DND-41 (cell line): ENCODE measurements at regions not wholly inside any gene's neighbourhood (a gene's known extent, or its start where the extent isn't known, plus 50 kb on each side); places are given as distances from the start of the nearest gene placed in this dataset.

ENCODE experiments used
- ATAC-seq: fragments of 200-7000 bp; cut with Tn5 transposase; 3 replicates; pipeline ENCODE4 v1.9.1; 2021; ENCODE audit warnings: low read depth; ENCODE audit not compliant: insufficient read depth
- DNase-seq: peaks from one replicate; pipeline ENCODE4 v3.0.0-alpha.2; 2020
- H2AFZ ChIP-seq: 2 replicates; pipeline ENCODE4 v1.6.0; 2012; ENCODE audit warnings: low read depth, low read length
- H3K27ac ChIP-seq: 2 replicates; pipeline ENCODE4 v1.5.1; 2012; ENCODE audit warnings: low read length, inconsistent platforms
- H3K27me3 ChIP-seq: fragments of 200-600 bp; sonication (generic); 2 replicates; pipeline ENCODE4 v1.6.0; 2012; ENCODE audit warnings: low read length, mild to moderate bottlenecking, inconsistent platforms; ENCODE audit not compliant: insufficient read depth, poor library complexity
- H3K36me3 ChIP-seq: 2 replicates; pipeline ENCODE4 v1.5.1; 2012; ENCODE audit warnings: low read length, inconsistent platforms; ENCODE audit not compliant: insufficient read depth
- H3K4me1 ChIP-seq: 2 replicates; pipeline ENCODE4 v1.5.1; 2012; ENCODE audit warnings: mild to moderate bottlenecking, low read length; ENCODE audit not compliant: insufficient read depth
- H3K4me2 ChIP-seq: 2 replicates; pipeline ENCODE4 v1.6.0; 2012; ENCODE audit warnings: mild to moderate bottlenecking, moderate library complexity, low read length, inconsistent platforms; ENCODE audit not compliant: insufficient read depth
- H3K4me3 ChIP-seq, 2 experiments: fragments of 200-600 bp in 1 of 2; shearing (Covaris generic) in 1 of 2; 2 replicates each; pipeline ENCODE4 v1.5.1; 2012 to 2016; ENCODE audit warnings: inconsistent platforms in 2 of 2, low read length in 2 of 2, mild to moderate bottlenecking in 2 of 2, low read depth in 1 of 2, moderate library complexity in 1 of 2
- H3K79me2 ChIP-seq: 2 replicates; pipeline ENCODE4 v1.6.0; 2012; ENCODE audit warnings: low read length, inconsistent platforms; ENCODE audit not compliant: insufficient read depth
- H3K9ac ChIP-seq: 2 replicates; pipeline ENCODE4 v1.6.0; 2012; ENCODE audit warnings: low read depth, mild to moderate bottlenecking, inconsistent platforms, low read length, moderate library complexity
- H3K9me3 ChIP-seq: 2 replicates; pipeline ENCODE4 v1.5.1; 2012; ENCODE audit warnings: low read length, moderate library complexity, mild to moderate bottlenecking, inconsistent platforms; ENCODE audit not compliant: insufficient read depth, severe bottlenecking
- H4K20me1 ChIP-seq: 2 replicates; pipeline ENCODE4 v1.6.0; 2012; ENCODE audit warnings: low read length; ENCODE audit not compliant: insufficient read depth
- EZH2 ChIP-seq: IDR thresholded peaks from 3 replicates; pipeline ENCODE4 v1.6.1; 2012; ENCODE audit warnings: borderline replicate concordance, low read depth, mild to moderate bottlenecking, moderate library complexity, low read length, inconsistent platforms; ENCODE audit not compliant: severe bottlenecking
- TF ChIP-seq, protein P1 (sequence below): IDR thresholded peaks from 2 replicates; pipeline ENCODE4 v1.5.1; 2012; ENCODE audit warnings: borderline replicate concordance, low read length, moderate library complexity, mild to moderate bottlenecking; ENCODE audit not compliant: poor library complexity, severe bottlenecking; ENCODE audit errors: extremely low read depth

DNA sequence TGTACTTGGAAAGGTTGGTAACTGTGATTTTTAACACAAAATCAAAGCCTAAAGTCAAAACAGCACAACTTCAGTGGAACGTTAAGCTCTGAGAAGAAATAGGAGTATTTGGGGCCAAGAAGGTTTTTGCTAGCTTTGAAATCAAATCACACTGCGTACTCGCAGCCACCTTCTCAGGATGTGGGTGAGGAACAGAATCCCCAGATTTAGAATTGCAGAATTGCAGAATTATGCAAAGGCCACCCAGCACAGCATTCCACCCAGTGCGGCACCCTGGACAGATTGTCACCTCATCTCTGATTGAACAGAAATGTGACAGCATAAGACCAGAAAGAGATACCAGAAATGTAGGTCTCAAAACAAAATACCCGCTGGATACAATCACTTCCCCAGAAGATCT is 181.1 kb downstream of the DHX15 start:
- no peaks in the 10 kb centered on the region for H3K79me2 ChIP-seq
- H3K4me1 ChIP-seq: no peaks in the 10 kb centered on the region
- H3K4me2 ChIP-seq: no peak overlapping the region
- H3K27me3 ChIP-seq: peaks cover 2% of the 10 kb centered on the region
- no peak overlapping the region for H2AFZ ChIP-seq
- H3K27ac ChIP-seq: no peak overlapping the region
- H4K20me1 ChIP-seq: no peaks in the 10 kb centered on the region
- DNase-seq: no peak
- TF ChIP-seq EZH2: no peak
- TF ChIP-seq, protein P1, sequence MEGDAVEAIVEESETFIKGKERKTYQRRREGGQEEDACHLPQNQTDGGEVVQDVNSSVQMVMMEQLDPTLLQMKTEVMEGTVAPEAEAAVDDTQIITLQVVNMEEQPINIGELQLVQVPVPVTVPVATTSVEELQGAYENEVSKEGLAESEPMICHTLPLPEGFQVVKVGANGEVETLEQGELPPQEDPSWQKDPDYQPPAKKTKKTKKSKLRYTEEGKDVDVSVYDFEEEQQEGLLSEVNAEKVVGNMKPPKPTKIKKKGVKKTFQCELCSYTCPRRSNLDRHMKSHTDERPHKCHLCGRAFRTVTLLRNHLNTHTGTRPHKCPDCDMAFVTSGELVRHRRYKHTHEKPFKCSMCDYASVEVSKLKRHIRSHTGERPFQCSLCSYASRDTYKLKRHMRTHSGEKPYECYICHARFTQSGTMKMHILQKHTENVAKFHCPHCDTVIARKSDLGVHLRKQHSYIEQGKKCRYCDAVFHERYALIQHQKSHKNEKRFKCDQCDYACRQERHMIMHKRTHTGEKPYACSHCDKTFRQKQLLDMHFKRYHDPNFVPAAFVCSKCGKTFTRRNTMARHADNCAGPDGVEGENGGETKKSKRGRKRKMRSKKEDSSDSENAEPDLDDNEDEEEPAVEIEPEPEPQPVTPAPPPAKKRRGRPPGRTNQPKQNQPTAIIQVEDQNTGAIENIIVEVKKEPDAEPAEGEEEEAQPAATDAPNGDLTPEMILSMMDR: no peak
- H3K36me3 ChIP-seq: no peaks in the 10 kb centered on the region
- ATAC-seq: no peak
- no peak overlapping the region for H3K4me3 ChIP-seq
- no peaks in the 10 kb centered on the region for H3K9me3 ChIP-seq
- H3K9ac ChIP-seq: no peak overlapping the region

DNA sequence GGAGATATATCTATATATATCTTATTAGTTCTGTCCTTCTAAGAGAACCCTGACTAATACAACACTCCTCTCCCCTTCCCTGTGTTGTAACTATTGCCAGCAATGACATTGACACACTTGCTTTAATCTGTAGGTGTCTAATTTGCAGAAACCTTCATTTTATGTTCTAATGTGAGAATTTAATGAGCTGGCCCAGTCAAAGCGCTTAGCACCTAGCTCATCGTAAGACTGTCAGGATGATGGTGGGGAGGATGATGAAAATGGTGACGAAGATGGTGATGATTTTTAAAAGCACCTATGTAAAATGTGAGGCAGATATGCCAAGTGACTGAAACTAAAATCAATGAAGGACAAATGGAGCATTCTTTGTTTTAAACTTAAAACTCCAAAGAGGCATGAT is 183.8 kb downstream of the DHX15 start:
- Histone ChIP-seq H3K79me2 (no peaks in the 10 kb centered on the region), H3K4me3 (no peak overlapping the region), H3K27me3 (no peaks in the 10 kb centered on the region), H2AFZ (no peak overlapping the region), H3K4me2 (no peak overlapping the region), H3K9ac (no peak overlapping the region), H3K36me3 (no peaks in the 10 kb centered on the region), H3K9me3 (no peaks in the 10 kb centered on the region), H4K20me1 (no peaks in the 10 kb centered on the region), H3K4me1 (no peaks in the 10 kb centered on the region), H3K27ac (no peak overlapping the region)
- TF ChIP-seq, protein P1: no peak
- no peak for TF ChIP-seq EZH2
- DNase-seq (no peak), ATAC-seq (no peak)

DNA sequence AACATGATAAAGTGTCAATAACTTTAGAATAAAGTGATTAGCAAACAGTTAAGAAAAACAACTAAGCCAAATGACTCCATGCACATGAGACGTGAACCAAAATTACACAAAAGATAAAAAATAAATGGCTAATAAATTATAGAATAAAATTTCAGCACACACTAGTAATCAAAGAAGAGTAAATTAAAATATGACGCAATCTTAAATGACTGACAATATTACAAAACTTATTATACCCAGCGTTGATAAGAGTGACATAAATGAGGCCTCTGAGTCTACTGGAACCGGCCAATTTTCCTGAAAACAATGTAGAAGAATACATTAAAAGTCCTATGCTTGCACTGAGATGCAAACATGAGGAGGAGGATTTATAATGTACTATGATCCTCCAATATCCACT is 187.4 kb downstream of the DHX15 start:
- Histone ChIP-seq H3K4me3 (no peak overlapping the region), H3K27ac (no peak overlapping the region), H3K9me3 (no peaks in the 10 kb centered on the region), H3K27me3 (no peaks in the 10 kb centered on the region), H3K36me3 (no peaks in the 10 kb centered on the region), H4K20me1 (no peaks in the 10 kb centered on the region), H3K4me1 (no peaks in the 10 kb centered on the region), H2AFZ (no peak overlapping the region), H3K79me2 (no peaks in the 10 kb centered on the region), H3K4me2 (no peak overlapping the region), H3K9ac (no peak overlapping the region)
- DNase-seq (no peak), ATAC-seq (no peak)
- TF ChIP-seq, protein P1: no peak
- TF ChIP-seq EZH2: no peak

DNA sequence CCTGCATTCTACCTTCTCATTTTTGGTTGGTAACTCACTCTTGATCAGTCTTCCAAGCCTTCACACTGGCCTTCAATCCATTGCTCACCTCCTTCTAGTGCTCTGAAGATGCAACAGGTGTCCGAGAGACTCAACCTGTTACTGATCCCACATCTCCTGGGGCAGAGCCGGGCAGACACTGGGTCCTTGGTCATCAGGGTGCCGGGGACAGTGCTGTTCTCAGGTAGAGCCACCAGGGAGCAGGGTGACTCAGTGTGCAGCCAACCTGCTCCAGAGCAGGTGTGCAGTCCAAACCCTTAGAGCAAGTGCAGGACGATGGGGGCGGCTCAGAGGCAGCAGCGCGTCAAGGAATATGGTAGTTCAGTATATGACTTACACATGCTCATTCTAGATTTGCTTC is 188.4 kb downstream of the DHX15 start:
- H3K79me2 ChIP-seq: no peaks in the 10 kb centered on the region
- H3K9ac ChIP-seq: no peak overlapping the region
- no peak overlapping the region for H3K4me2 ChIP-seq
- TF ChIP-seq, protein P1: no peak
- no peak for TF ChIP-seq EZH2
- no peak for ATAC-seq
- no peak overlapping the region for H3K27ac ChIP-seq
- H2AFZ ChIP-seq: no peak overlapping the region
- H3K27me3 ChIP-seq: no peaks in the 10 kb centered on the region
- H4K20me1 ChIP-seq: no peaks in the 10 kb centered on the region
- no peaks in the 10 kb centered on the region for H3K9me3 ChIP-seq
- no peaks in the 10 kb centered on the region for H3K4me1 ChIP-seq
- no peaks in the 10 kb centered on the region for H3K36me3 ChIP-seq
- H3K4me3 ChIP-seq: no peak overlapping the region
- no peak for DNase-seq
